IMR-90 (cell line): ENCODE measurements at regions not wholly inside any gene's neighbourhood (a gene's known extent, or its start where the extent isn't known, plus 50 kb on each side); places are given as distances from the start of the nearest gene placed in this dataset.

Experiments used
- ATAC-seq: fragments of 200-7000 bp; cut with Tn5 transposase; 2 replicates; pipeline ENCODE4 v1.9.1; 2020; ENCODE audit warnings: low read depth, mild to moderate bottlenecking, moderate library complexity
- BruUV-seq: library from RNA; stranded (reverse); fragments of 400-500 nt; replicated peaks from 2 replicates; lab custom pipeline; 2021; lab: Mats Ljungman, UMichigan
- CTCF ChIA-PET: fragments of 300-600 bp; formaldehyde crosslinking; extraction: SDS; loops from one replicate; lab custom pipeline; 2021; ENCODE audit warnings: antibody characterized with exemption; lab: Yijun Ruan, JAX
- POLR2A ChIA-PET: fragments of 300-600 bp; sonication (Branson Sonifier 250); formaldehyde crosslinking; loops from one replicate; lab custom pipeline; 2022; ENCODE audit warnings: antibody characterized with exemption; ENCODE audit not compliant: unreplicated experiment; lab: Charles Lee
- DNase-seq: peaks from one replicate; pipeline ENCODE4 v3.0.0; 2013
- H2AFZ ChIP-seq: replicated peaks from 2 replicates; pipeline ENCODE3; 2013; ENCODE audit warnings: low read length, mild to moderate bottlenecking; ENCODE audit not compliant: poor library complexity
- H2AK5ac ChIP-seq: 2 replicates; pipeline ENCODE4 v1.6.1; 2013; ENCODE audit warnings: low read depth, low read length, inconsistent platforms
- H2AK9ac ChIP-seq: replicated peaks from 2 replicates; pipeline ENCODE3; 2013; ENCODE audit warnings: mild to moderate bottlenecking, low read depth, low read length, moderate library complexity; ENCODE audit not compliant: poor library complexity
- H2BK120ac ChIP-seq: 2 replicates; pipeline ENCODE4 v1.6.1; 2013; ENCODE audit warnings: low read depth, low read length, inconsistent platforms
- H2BK15ac ChIP-seq: 3 replicates; pipeline ENCODE4 v1.6.1; 2013; ENCODE audit warnings: low read depth, low read length, inconsistent platforms
- H2BK20ac ChIP-seq: 2 replicates; pipeline ENCODE4 v1.6.1; 2013; ENCODE audit warnings: low read depth, mild to moderate bottlenecking, inconsistent platforms, low read length, moderate library complexity
- H2BK5ac ChIP-seq: 2 replicates; pipeline ENCODE4 v1.6.1; 2013; ENCODE audit warnings: mild to moderate bottlenecking, low read depth, low read length, inconsistent platforms; ENCODE audit not compliant: poor library complexity, severe bottlenecking
- H3K14ac ChIP-seq: replicated peaks from 2 replicates; pipeline ENCODE4 v1.6.1; 2013; ENCODE audit warnings: low read depth, low read length, inconsistent platforms
- H3K18ac ChIP-seq: 2 replicates; pipeline ENCODE4 v1.6.1; 2013; ENCODE audit warnings: low read depth, low read length, control low read depth
- H3K23ac ChIP-seq: 2 replicates; pipeline ENCODE4 v1.6.1; 2013; ENCODE audit warnings: low read depth, low read length, inconsistent platforms
- H3K27ac ChIP-seq: 2 replicates; pipeline ENCODE4 v1.5.1; 2013; ENCODE audit warnings: mild to moderate bottlenecking, control low read depth, low read length; ENCODE audit not compliant: insufficient read depth
- H3K27me3 ChIP-seq: 2 replicates; pipeline ENCODE4 v1.6.1; 2013; ENCODE audit warnings: low read length; ENCODE audit not compliant: control insufficient read depth, insufficient read depth
- H3K36me3 ChIP-seq: 2 replicates; pipeline ENCODE4 v1.6.1; 2013; ENCODE audit warnings: low read length, mixed read lengths; ENCODE audit not compliant: control insufficient read depth, insufficient read depth
- H3K4ac ChIP-seq: 2 replicates; pipeline ENCODE4 v1.6.1; 2013; ENCODE audit warnings: low read depth, low read length, inconsistent platforms
- H3K4me1 ChIP-seq: 2 replicates; pipeline ENCODE4 v1.6.1; 2013; ENCODE audit warnings: low read length, mixed read lengths; ENCODE audit not compliant: control insufficient read depth, insufficient read depth
- H3K4me2 ChIP-seq: 2 replicates; pipeline ENCODE4 v1.6.1; 2013; ENCODE audit warnings: low read depth, mild to moderate bottlenecking, control low read depth, low read length, moderate library complexity
- H3K4me3 ChIP-seq: 2 replicates; pipeline ENCODE4 v1.5.1; 2013; ENCODE audit warnings: low read depth, mild to moderate bottlenecking, control low read depth, low read length, moderate library complexity; ENCODE audit not compliant: insufficient read depth
- H3K56ac ChIP-seq: 2 replicates; pipeline ENCODE4 v1.6.1; 2013; ENCODE audit warnings: low read length, inconsistent platforms; ENCODE audit not compliant: insufficient read depth; ENCODE audit errors: extremely low read depth
- H3K79me1 ChIP-seq, 2 experiments: 2 replicates each; pipeline ENCODE4 v1.6.1; 2013; ENCODE audit warnings: low read length in 2 of 2, inconsistent platforms in 1 of 2, low read depth in 1 of 2
- H3K9ac ChIP-seq: 2 replicates; pipeline ENCODE4 v1.6.1; 2013; ENCODE audit warnings: low read depth, low read length, control low read depth
- H3K9me1 ChIP-seq: 2 replicates; pipeline ENCODE4 v1.6.1; 2013; ENCODE audit warnings: low read length, inconsistent platforms; ENCODE audit not compliant: insufficient read depth
- H3K9me3 ChIP-seq: 2 replicates; pipeline ENCODE4 v1.6.1; 2013; ENCODE audit warnings: low read length; ENCODE audit not compliant: control insufficient read depth, insufficient read depth
- H4K20me1 ChIP-seq: 2 replicates; pipeline ENCODE4 v1.6.1; 2013; ENCODE audit warnings: low read length, inconsistent platforms; ENCODE audit not compliant: insufficient read depth
- H4K5ac ChIP-seq: 2 replicates; pipeline ENCODE4 v1.6.1; 2013; ENCODE audit warnings: mild to moderate bottlenecking, low read depth, low read length, control low read depth
- H4K8ac ChIP-seq, 2 experiments: 2 replicates each; pipeline ENCODE4 v1.6.1; 2013; ENCODE audit warnings: low read depth in 2 of 2, low read length in 2 of 2, control low read depth in 1 of 2, inconsistent platforms in 1 of 2
- H4K91ac ChIP-seq: 2 replicates; pipeline ENCODE4 v1.6.1; 2013; ENCODE audit warnings: low read depth, low read length, inconsistent platforms; ENCODE audit not compliant: insufficient read depth
- BHLHE40 ChIP-seq: fragments of 150-350 bp; IDR thresholded peaks from 2 replicates; pipeline ENCODE4 v1.6.1; 2016; ENCODE audit warnings: mild to moderate bottlenecking, low read depth, low read length
- CEBPB ChIP-seq: IDR thresholded peaks from 2 replicates; pipeline ENCODE4 v1.6.1; 2012; ENCODE audit warnings: low read depth, low read length, improper control_type of control experiment
- CHD1 ChIP-seq: IDR thresholded peaks from 2 replicates; pipeline ENCODE4 v1.6.1; 2012; ENCODE audit warnings: low read depth, low read length, improper control_type of control experiment
- CTCF ChIP-seq: conservative IDR thresholded peaks from 2 replicates; pipeline ENCODE4 v1.5.1; 2012; ENCODE audit warnings: mild to moderate bottlenecking, low read depth, low read length, improper control_type of control experiment
- ELK1 ChIP-seq: fragments of 150-350 bp; IDR thresholded peaks from 2 replicates; pipeline ENCODE4 v1.6.1; 2016; ENCODE audit warnings: low read depth, mild to moderate bottlenecking, low read length, moderate library complexity, borderline replicate concordance
- FOS ChIP-seq: fragments of 150-350 bp; IDR thresholded peaks from 2 replicates; pipeline ENCODE4 v1.6.1; 2016; ENCODE audit warnings: low read depth, low read length
- MAFK ChIP-seq: IDR thresholded peaks from 2 replicates; pipeline ENCODE4 v1.6.1; 2012; ENCODE audit warnings: low read depth, low read length, improper control_type of control experiment
- MAZ ChIP-seq: IDR thresholded peaks from 2 replicates; pipeline ENCODE4 v1.6.1; 2012; ENCODE audit warnings: low read depth, mild to moderate bottlenecking, low read length, improper control_type of control experiment, moderate library complexity, borderline replicate concordance
- MXI1 ChIP-seq: IDR thresholded peaks from 2 replicates; pipeline ENCODE4 v1.6.1; 2012; ENCODE audit warnings: low read depth, mild to moderate bottlenecking, low read length, moderate library complexity, borderline replicate concordance
- NFE2L2 ChIP-seq: fragments of 150-350 bp; IDR thresholded peaks from 2 replicates; pipeline ENCODE4 v1.6.1; 2016; ENCODE audit warnings: low read depth, mild to moderate bottlenecking, low read length
- POLR2A ChIP-seq: IDR thresholded peaks from 2 replicates; pipeline ENCODE4 v1.6.1; 2012; ENCODE audit warnings: mild to moderate bottlenecking, low read depth, low read length
- RAD21 ChIP-seq: IDR thresholded peaks from 2 replicates; pipeline ENCODE4 v1.6.1; 2012; ENCODE audit warnings: low read length, improper control_type of control experiment
- RCOR1 ChIP-seq: IDR thresholded peaks from 2 replicates; pipeline ENCODE4 v1.6.1; 2012; ENCODE audit warnings: mild to moderate bottlenecking, low read length, improper control_type of control experiment; ENCODE audit not compliant: insufficient replicate concordance
- RFX5 ChIP-seq: IDR thresholded peaks from 2 replicates; pipeline ENCODE4 v1.8.0; 2012; ENCODE audit warnings: low read depth, mild to moderate bottlenecking, low read length, moderate library complexity
- SMC3 ChIP-seq: fragments of 150-350 bp; IDR thresholded peaks from 2 replicates; pipeline ENCODE4 v1.6.1; 2016; ENCODE audit warnings: low read depth, mild to moderate bottlenecking, antibody characterized with exemption, low read length, moderate library complexity
- USF2 ChIP-seq: fragments of 150-350 bp; IDR thresholded peaks from 2 replicates; pipeline ENCODE4 v1.6.1; 2017; ENCODE audit warnings: mild to moderate bottlenecking, antibody characterized with exemption, low read length, low read depth
- WGBS, 2 experiments: methylation state at CpG; one replicate each; pipeline versions ENCODE4 v1.1.5 to v1.1.7; 2013; ENCODE audit warnings: missing lambda C conversion rate in 2 of 2; ENCODE audit not compliant: insufficient read length in 1 of 2; ENCODE audit errors: extremely low coverage in 2 of 2; 5-methylcytosine and 5-hydroxymethylcytosine counted together
- dilution Hi-C: fragments of 300-500 bp; cut with HindIII; formaldehyde crosslinking; loops from one replicate; pipeline ENCODE4 v1.14.3; 2018; ENCODE audit warnings: low sequenced_read_pairs; ENCODE audit not compliant: unreplicated experiment
- in situ Hi-C: fragments of 300-500 bp; cut with MboI; formaldehyde crosslinking; loops from 3 replicates; pipeline ENCODE4 v1.14.3; 2019; ENCODE audit warnings: low sequenced_read_pairs, inconsistent platforms, mixed read lengths
- intact Hi-C: fragments of 100-400 bp; cut with micrococcal nuclease; formaldehyde crosslinking; loops from 2 replicates; pipeline ENCODE4 v1.10.0; 2022

- TF ChIP-seq ELK1 (no peak), USF2 (no peak), CHD1 (no peak), RCOR1 (no peak), RFX5 (no peak), MXI1 (no peak), CTCF (no peak), POLR2A (no peak), BHLHE40 (no peak), MAFK (no peak), MAZ (no peak), CEBPB (no peak), SMC3 (no peak), NFE2L2 (no peak), RAD21 (no peak), FOS (no peak)
- Histone ChIP-seq H3K27ac (no peak overlapping the region), H2BK15ac (no peak overlapping the region), H3K14ac (no peak overlapping the region), H2AK5ac (no peak overlapping the region), H2BK20ac (no peak overlapping the region), H2BK120ac (no peak overlapping the region), H3K23ac (no peak overlapping the region), H4K20me1 (no peaks in the 10 kb centered on the region), H4K5ac (no peak overlapping the region), H2AK9ac (no peak overlapping the region), H3K4ac (no peak overlapping the region), H3K4me1 (no peaks in the 10 kb centered on the region), H3K4me3 (no peak overlapping the region), H3K18ac (no peak overlapping the region), H3K9me1 (no peaks in the 10 kb centered on the region), H3K9ac (no peak overlapping the region), H3K56ac (no peak overlapping the region), H2BK5ac (no peak overlapping the region), H2AFZ (no peak overlapping the region), H4K91ac (no peak overlapping the region), H3K9me3 (no peaks in the 10 kb centered on the region), H4K8ac (no peak overlapping the region), H3K36me3 (no peaks in the 10 kb centered on the region), H3K4me2 (no peak overlapping the region), H3K27me3 (no peaks in the 10 kb centered on the region), H3K79me1 (no peaks in the 10 kb centered on the region)
- in situ Hi-C loops, result no loop called here
- ChIA-PET CTCF (no interaction called here), POLR2A (no interaction called here)
- no TSS peak for BruUV-seq
- WGBS, 2 experiments, result no CpG with 5 or more reads among the region's 1 CpG
- intact Hi-C loops, result no loop called here
- no peak for DNase-seq
- dilution Hi-C loops, result no loop called here
- no peak for ATAC-seq
Measured at GRCh38 chr2:88955607-88956006, 264.1 kb downstream of the RPIA start.
